HEK293T (cell line): ENCODE measurements at regions not wholly inside any gene's neighbourhood (a gene's known extent, or its start where the extent isn't known, plus 50 kb on each side); places are given as distances from the start of the nearest gene placed in this dataset.
"Not testable (repeated sequence)": the region's sequence is repeated elsewhere in the genome, so short reads cannot be mapped to it uniquely, and the experiment has no call there.

ENCODE experiments used
- CTCF ChIA-PET: fragments of 350-600 bp; formaldehyde crosslinking; extraction: SDS; loops from one replicate; lab custom pipeline; 2021; ENCODE audit warnings: antibody characterized with exemption, inconsistent platforms; lab: Yijun Ruan, JAX
- POLR2A ChIA-PET: fragments of 350-600 bp; formaldehyde crosslinking; extraction: SDS; loops from one replicate; lab custom pipeline; 2020; ENCODE audit warnings: antibody characterized with exemption, inconsistent platforms; lab: Yijun Ruan, JAX
- DNase-seq: peaks from one replicate; pipeline ENCODE4 v3.0.0; 2012; ENCODE audit warnings: mixed read lengths; ENCODE audit errors: extremely low spot score
- ARNT ChIP-seq: fragments of 450-650 bp; IDR thresholded peaks from 2 replicates; pipeline ENCODE4 v1.6.1; 2017; ENCODE audit warnings: mild to moderate bottlenecking
- BHLHE40 ChIP-seq: fragments of 450-650 bp; IDR thresholded peaks from 2 replicates; pipeline ENCODE4 v1.6.1; 2016; ENCODE audit warnings: mild to moderate bottlenecking, moderate library complexity, borderline replicate concordance
- CTBP1 ChIP-seq: fragments of 450-650 bp; IDR thresholded peaks from 2 replicates; pipeline ENCODE4 v1.6.1; 2016; ENCODE audit warnings: borderline replicate concordance
- ELF4 ChIP-seq: fragments of 450-650 bp; IDR thresholded peaks from 2 replicates; pipeline ENCODE4 v1.6.1; 2017; ENCODE audit warnings: antibody characterized with exemption
- FOXA1 ChIP-seq: fragments of 450-650 bp; IDR thresholded peaks from 2 replicates; pipeline ENCODE4 v1.6.1; 2016; ENCODE audit warnings: mild to moderate bottlenecking
- FOXK2 ChIP-seq: fragments of 450-650 bp; IDR thresholded peaks from 2 replicates; pipeline ENCODE4 v1.6.1; 2016; ENCODE audit warnings: mild to moderate bottlenecking
- FOXM1 ChIP-seq: fragments of 450-650 bp; IDR thresholded peaks from 2 replicates; pipeline ENCODE4 v1.6.1; 2017; ENCODE audit warnings: mild to moderate bottlenecking, borderline replicate concordance
- HDGF ChIP-seq: fragments of 450-650 bp; IDR thresholded peaks from 2 replicates; pipeline ENCODE4 v1.6.1; 2017; ENCODE audit warnings: antibody characterized with exemption, borderline replicate concordance
- L3MBTL2 ChIP-seq: fragments of 450-650 bp; conservative IDR thresholded peaks from 2 replicates; pipeline ENCODE4 v1.6.1; 2016; ENCODE audit warnings: mild to moderate bottlenecking
- LEF1 ChIP-seq: fragments of 450-650 bp; IDR thresholded peaks from 2 replicates; pipeline ENCODE4 v1.6.1; 2017; ENCODE audit warnings: mild to moderate bottlenecking, borderline replicate concordance
- NFRKB ChIP-seq: fragments of 450-650 bp; IDR thresholded peaks from 2 replicates; pipeline ENCODE4 v1.6.1; 2016; ENCODE audit warnings: mild to moderate bottlenecking, moderate library complexity
- PKNOX1 ChIP-seq: fragments of 450-650 bp; IDR thresholded peaks from 2 replicates; pipeline ENCODE4 v1.6.1; 2016
- SP1 ChIP-seq: fragments of 450-650 bp; IDR thresholded peaks from 2 replicates; pipeline ENCODE4 v1.6.1; 2017
- SUZ12 ChIP-seq: fragments of 450-650 bp; IDR thresholded peaks from 2 replicates; pipeline ENCODE4 v1.6.1; 2016; ENCODE audit warnings: mild to moderate bottlenecking
- TARDBP ChIP-seq: fragments of 450-650 bp; IDR thresholded peaks from 2 replicates; pipeline ENCODE4 v1.6.1; 2016
- ZNF384 ChIP-seq: fragments of 450-650 bp; IDR thresholded peaks from 2 replicates; pipeline ENCODE4 v1.6.1; 2016

- DNase-seq: no peak
- POLR2A ChIA-PET: no interaction called here
- TF ChIP-seq PKNOX1: no peak
- no peak for TF ChIP-seq ARNT
- TF ChIP-seq SUZ12: no peak
- no peak for TF ChIP-seq NFRKB
- no peak for TF ChIP-seq ZNF384
- no peak for TF ChIP-seq FOXM1
- no peak for TF ChIP-seq TARDBP
- TF ChIP-seq FOXA1: no peak
- no peak for TF ChIP-seq HDGF
- no peak for TF ChIP-seq LEF1
- no peak for TF ChIP-seq CTBP1
- TF ChIP-seq SP1: no peak
- no peak for TF ChIP-seq FOXK2
- TF ChIP-seq ELF4: no peak
- no peak for TF ChIP-seq BHLHE40
- CTCF ChIA-PET: no interaction called here
Observed at GRCh38 chrX:46324166-46324565, 221.1 kb downstream of the ZNF674 start.

- CTCF ChIA-PET, POLR2A ChIA-PET, DNase-seq: not testable (repeated sequence)
Observed at GRCh38 chrX:46322929-46323328, 222.3 kb downstream of the ZNF674 start.

- no peak for TF ChIP-seq SUZ12
- no peak for TF ChIP-seq FOXA1
- no peak for TF ChIP-seq HDGF
- no peak for TF ChIP-seq ELF4
- no peak for TF ChIP-seq SP1
- no peak for TF ChIP-seq BHLHE40
- TF ChIP-seq PKNOX1: no peak
- no peak for TF ChIP-seq FOXM1
- no peak for TF ChIP-seq CTBP1
- TF ChIP-seq LEF1: no peak
- TF ChIP-seq TARDBP: no peak
- TF ChIP-seq ZNF384: no peak
- no peak for TF ChIP-seq L3MBTL2
- no peak for TF ChIP-seq NFRKB
- no peak for TF ChIP-seq FOXK2
- TF ChIP-seq ARNT: no peak
- no peak for DNase-seq
- CTCF ChIA-PET: no interaction called here
- POLR2A ChIA-PET: no interaction called here
Observed at GRCh38 chrX:46321676-46322075, 223.5 kb downstream of the ZNF674 start.

GRCh38 chrX:46319750-46320149 is 225.5 kb downstream of the ZNF674 start:
- ChIA-PET CTCF (no interaction called here), POLR2A (no interaction called here)
- TF ChIP-seq FOXA1 (no peak), CTBP1 (no peak), TARDBP (no peak), SUZ12 (no peak), HDGF (no peak), SP1 (no peak), ARNT (no peak), FOXK2 (no peak), PKNOX1 (no peak), FOXM1 (no peak), LEF1 (no peak), L3MBTL2 (no peak), ZNF384 (no peak), ELF4 (no peak), NFRKB (no peak), BHLHE40 (no peak)
- DNase-seq: no peak

- TF ChIP-seq CTBP1: no peak
- no peak for TF ChIP-seq ZNF384
- no peak for TF ChIP-seq ELF4
- no peak for TF ChIP-seq PKNOX1
- TF ChIP-seq FOXA1: no peak
- no peak for TF ChIP-seq BHLHE40
- TF ChIP-seq NFRKB: no peak
- no peak for DNase-seq
- ChIA-PET CTCF (no interaction called here), POLR2A (interaction anchor here (0.6 kb wide), 1 partner anchor 9 kb away, joined by 3 read pairs; no protein-coding TSS in a partner anchor)
Observed at GRCh38 chrX:46318551-46318950, 226.7 kb downstream of the ZNF674 start.

- DNase-seq: no peak
- ChIA-PET CTCF (no interaction called here), POLR2A (no interaction called here)
- no peak for TF ChIP-seq CTBP1
- TF ChIP-seq ARNT: no peak
- no peak for TF ChIP-seq FOXA1
Observed at GRCh38 chrX:46317163-46317562, 228.1 kb downstream of the ZNF674 start.
